HEK293 (cell line): ENCODE measurements at regions not wholly inside any gene's neighbourhood (a gene's known extent, or its start where the extent isn't known, plus 50 kb on each side); places are given as distances from the start of the nearest gene placed in this dataset.
"Not testable (repeated sequence)": the region's sequence is repeated elsewhere in the genome, so short reads cannot be mapped to it uniquely, and the experiment has no call there.

Source experiments
- CTCF ChIA-PET: fragments of 350-600 bp; formaldehyde crosslinking; extraction: SDS; loops from one replicate; lab custom pipeline; 2021; ENCODE audit warnings: antibody characterized with exemption; lab: Yijun Ruan, JAX
- POLR2A ChIA-PET: fragments of 300-600 bp; formaldehyde crosslinking; extraction: SDS; loops from one replicate; lab custom pipeline; 2020; ENCODE audit warnings: antibody characterized with exemption, inconsistent platforms; lab: Yijun Ruan, JAX
- H3K27ac ChIP-seq: fragments of 200-500 bp; sonication (Bioruptor generic); 2 replicates; pipeline ENCODE4 v1.5.1; 2014; ENCODE audit warnings: low read depth, low read length, control low read depth, inconsistent platforms; ENCODE audit errors: extremely low read depth
- H3K36me3 ChIP-seq, 2 experiments: fragments of 200-500 bp in 1 of 2; sonication (Bioruptor generic) in 1 of 2; 1 replicate in 1 of 2; 2 replicates in 1 of 2; pipeline ENCODE4 v1.5.1; 2014 to 2017; ENCODE audit warnings: inconsistent platforms in 2 of 2, low read length in 2 of 2; ENCODE audit not compliant: control insufficient read depth in 2 of 2, insufficient read depth in 1 of 2
- H3K4me1 ChIP-seq: fragments of 200-500 bp; sonication (Bioruptor generic); 2 replicates; pipeline ENCODE4 v1.5.1; 2014; ENCODE audit warnings: mild to moderate bottlenecking, low read length, inconsistent platforms; ENCODE audit not compliant: control insufficient read depth, insufficient read depth
- H3K4me3 ChIP-seq: 2 replicates; pipeline ENCODE4 v1.5.1; 2011; ENCODE audit warnings: low read depth, mild to moderate bottlenecking, control low read depth, low read length, moderate library complexity
- H3K9me3 ChIP-seq: fragments of 200-500 bp; sonication (Bioruptor generic); 2 replicates; pipeline ENCODE4 v1.5.1; 2014; ENCODE audit warnings: low read depth, low read length, inconsistent platforms; ENCODE audit not compliant: control insufficient read depth, insufficient read depth
- BCL6B ChIP-seq: fragments of 450-650 bp; formaldehyde crosslinking; IDR thresholded peaks from 2 replicates; pipeline ENCODE4 v1.5.1; 2017; ENCODE audit warnings: missing biosample characterization, missing genetic modification characterization
- GLI2 ChIP-seq: fragments of 450-650 bp; formaldehyde crosslinking; IDR thresholded peaks from 2 replicates; pipeline ENCODE4; 2017; ENCODE audit warnings: missing biosample characterization, missing genetic modification characterization, low read depth, borderline replicate concordance
- HOXC10 ChIP-seq: sonication (generic); formaldehyde crosslinking; IDR thresholded peaks from 2 replicates; pipeline ENCODE4 v1.8.1; 2023; ENCODE audit warnings: mild to moderate bottlenecking, missing genetic modification reagents
- MEIS1 ChIP-seq: sonication (generic); formaldehyde crosslinking; IDR thresholded peaks from 2 replicates; pipeline ENCODE4 v1.8.1; 2022; ENCODE audit warnings: missing genetic modification reagents, mild to moderate bottlenecking, borderline replicate concordance
- PRDM6 ChIP-seq: fragments of 450-650 bp; formaldehyde crosslinking; IDR thresholded peaks from 2 replicates; pipeline ENCODE4 v1.5.1; 2017; ENCODE audit warnings: missing biosample characterization, missing genetic modification characterization
- YY1 ChIP-seq: fragments of 450-650 bp; formaldehyde crosslinking; IDR thresholded peaks from 2 replicates; pipeline ENCODE4 v1.5.1; 2018; ENCODE audit warnings: missing biosample characterization, missing genetic modification characterization
- ZBTB1 ChIP-seq: fragments of 450-650 bp; formaldehyde crosslinking; IDR thresholded peaks from 2 replicates; pipeline ENCODE4 v1.5.1; 2016; ENCODE audit warnings: missing biosample characterization, missing genetic modification characterization
- ZBTB21 ChIP-seq: fragments of 450-650 bp; formaldehyde crosslinking; IDR thresholded peaks from 2 replicates; pipeline ENCODE4 v1.5.1; 2017; ENCODE audit warnings: missing biosample characterization, missing genetic modification characterization
- ZNF133 ChIP-seq: fragments of 450-650 bp; formaldehyde crosslinking; IDR thresholded peaks from 2 replicates; pipeline ENCODE4 v1.5.1; 2016; ENCODE audit warnings: missing biosample characterization, missing genetic modification characterization
- ZNF202 ChIP-seq: fragments of 450-650 bp; formaldehyde crosslinking; IDR thresholded peaks from 2 replicates; pipeline ENCODE4 v1.5.1; 2016; ENCODE audit warnings: missing biosample characterization, missing genetic modification characterization, borderline replicate concordance
- ZNF274 ChIP-seq, 2 experiments: fragments of 200-500 bp in 1 of 2; fragments of 450-650 bp in 1 of 2; sonication (Bioruptor generic) in 1 of 2; formaldehyde crosslinking in 1 of 2; IDR thresholded peaks; 2 replicates each; pipeline versions ENCODE4 v1.5.1 to v1.6.1; 2014 to 2016; ENCODE audit warnings: borderline replicate concordance in 1 of 2, inconsistent platforms in 1 of 2, low read length in 1 of 2, missing biosample characterization in 1 of 2, missing genetic modification characterization in 1 of 2
- ZNF350 ChIP-seq: fragments of 450-650 bp; formaldehyde crosslinking; IDR thresholded peaks from 2 replicates; pipeline ENCODE4 v1.5.0; 2017; ENCODE audit warnings: missing biosample characterization, mild to moderate bottlenecking, missing genetic modification characterization
- ZNF391 ChIP-seq: fragments of 450-650 bp; formaldehyde crosslinking; IDR thresholded peaks from 2 replicates; pipeline ENCODE4 v1.5.1; 2016; ENCODE audit warnings: low read depth, missing biosample characterization, missing genetic modification characterization, borderline replicate concordance
- ZNF513 ChIP-seq: fragments of 450-650 bp; IDR thresholded peaks from 2 replicates; pipeline ENCODE4 v1.5.1; 2018; ENCODE audit warnings: missing biosample characterization, missing genetic modification characterization
- ZNF626 ChIP-seq: fragments of 450-650 bp; sonication (Bioruptor Pico); formaldehyde crosslinking; IDR thresholded peaks from 2 replicates; pipeline ENCODE4 v1.5.1; 2018; ENCODE audit warnings: missing biosample characterization, missing genetic modification characterization, inconsistent platforms
- ZSCAN23 ChIP-seq: fragments of 450-650 bp; formaldehyde crosslinking; IDR thresholded peaks from 2 replicates; pipeline ENCODE4 v1.5.1; 2016; ENCODE audit warnings: missing biosample characterization, missing genetic modification characterization
- TF ChIP-seq, protein P1 (sequence below): fragments of 450-650 bp; formaldehyde crosslinking; IDR thresholded peaks from 2 replicates; pipeline ENCODE4 v1.5.1; 2016; ENCODE audit warnings: missing biosample characterization, missing genetic modification characterization

DNA sequence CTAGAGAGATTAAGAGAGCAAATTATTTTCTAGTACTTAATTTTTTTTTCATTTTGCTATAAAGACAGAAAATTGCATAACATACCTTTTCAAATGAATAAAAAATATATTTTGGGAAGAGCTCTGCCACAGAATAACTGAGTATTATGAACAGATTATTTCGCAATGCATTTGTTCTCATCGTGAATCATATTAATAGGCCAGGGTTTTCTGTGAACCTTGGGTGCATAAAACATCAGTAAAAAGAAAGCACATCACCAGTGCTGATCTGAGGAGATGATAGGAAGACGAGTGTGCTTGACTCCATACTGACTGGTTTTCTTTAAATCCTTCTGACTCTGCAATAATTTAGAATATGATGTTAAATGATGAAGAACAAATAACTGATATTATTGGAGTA is 409.1 kb downstream of the CPS1 start:
- Histone ChIP-seq H3K36me3 (no peaks in the 10 kb centered on the region), H3K4me1 (no peaks in the 10 kb centered on the region), H3K4me3 (no peak overlapping the region), H3K9me3 (no peaks in the 10 kb centered on the region), H3K27ac (no peak overlapping the region)
- POLR2A ChIA-PET = no interaction called here
- no peak for TF ChIP-seq ZNF202 (tag by site-specific recombination)
- TF ChIP-seq ZNF133 (tag by site-specific recombination) = no peak
- no peak for TF ChIP-seq ZNF350 (tag by site-specific recombination)
- no peak for TF ChIP-seq GLI2
- TF ChIP-seq PRDM6 (tag by site-specific recombination) = no peak
- CTCF ChIA-PET = no interaction called here

GRCh38 chr2:210966330-210966729 is 409.9 kb downstream of the CPS1 start:
- Histone ChIP-seq H3K4me1 (no peaks in the 10 kb centered on the region), H3K4me3 (no peak overlapping the region), H3K9me3 (no peaks in the 10 kb centered on the region), H3K36me3 (no peaks in the 10 kb centered on the region), H3K27ac (no peak overlapping the region)
- CTCF ChIA-PET = no interaction called here
- POLR2A ChIA-PET = no interaction called here
- TF ChIP-seq MEIS1 (no peak), ZNF626 (tag by site-specific recombination) (no peak), ZNF391 (tag by site-specific recombination) (no peak)
- TF ChIP-seq, protein P1, sequence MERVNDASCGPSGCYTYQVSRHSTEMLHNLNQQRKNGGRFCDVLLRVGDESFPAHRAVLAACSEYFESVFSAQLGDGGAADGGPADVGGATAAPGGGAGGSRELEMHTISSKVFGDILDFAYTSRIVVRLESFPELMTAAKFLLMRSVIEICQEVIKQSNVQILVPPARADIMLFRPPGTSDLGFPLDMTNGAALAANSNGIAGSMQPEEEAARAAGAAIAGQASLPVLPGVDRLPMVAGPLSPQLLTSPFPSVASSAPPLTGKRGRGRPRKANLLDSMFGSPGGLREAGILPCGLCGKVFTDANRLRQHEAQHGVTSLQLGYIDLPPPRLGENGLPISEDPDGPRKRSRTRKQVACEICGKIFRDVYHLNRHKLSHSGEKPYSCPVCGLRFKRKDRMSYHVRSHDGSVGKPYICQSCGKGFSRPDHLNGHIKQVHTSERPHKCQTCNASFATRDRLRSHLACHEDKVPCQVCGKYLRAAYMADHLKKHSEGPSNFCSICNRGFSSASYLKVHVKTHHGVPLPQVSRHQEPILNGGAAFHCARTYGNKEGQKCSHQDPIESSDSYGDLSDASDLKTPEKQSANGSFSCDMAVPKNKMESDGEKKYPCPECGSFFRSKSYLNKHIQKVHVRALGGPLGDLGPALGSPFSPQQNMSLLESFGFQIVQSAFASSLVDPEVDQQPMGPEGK (tag by site-specific recombination) = no peak

GRCh38 chr2:210971431-210971830 is 415.0 kb downstream of the CPS1 start:
- Histone ChIP-seq H3K9me3 (no peaks in the 10 kb centered on the region), H3K4me1 (no peaks in the 10 kb centered on the region), H3K4me3 (no peak overlapping the region), H3K36me3 (no peaks in the 10 kb centered on the region), H3K27ac (no peak overlapping the region)
- POLR2A ChIA-PET = no interaction called here
- CTCF ChIA-PET = no interaction called here
- TF ChIP-seq HOXC10 (CRISPR knock-in tag) (no peak), ZNF626 (tag by site-specific recombination) (no peak), YY1 (tag by site-specific recombination) (no peak), BCL6B (tag by site-specific recombination) (no peak), ZNF513 (tag by site-specific recombination) (no peak), ZNF274 (IDR thresholded peaks at IDR 0.05; ENCODE audit: low read length) (no peak), ZNF274 (tag by site-specific recombination; IDR thresholded peaks at IDR 0.05; ENCODE audit: borderline replicate concordance) (no peak), ZBTB21 (tag by site-specific recombination) (no peak), ZSCAN23 (tag by site-specific recombination) (no peak), ZBTB1 (no peak)

DNA sequence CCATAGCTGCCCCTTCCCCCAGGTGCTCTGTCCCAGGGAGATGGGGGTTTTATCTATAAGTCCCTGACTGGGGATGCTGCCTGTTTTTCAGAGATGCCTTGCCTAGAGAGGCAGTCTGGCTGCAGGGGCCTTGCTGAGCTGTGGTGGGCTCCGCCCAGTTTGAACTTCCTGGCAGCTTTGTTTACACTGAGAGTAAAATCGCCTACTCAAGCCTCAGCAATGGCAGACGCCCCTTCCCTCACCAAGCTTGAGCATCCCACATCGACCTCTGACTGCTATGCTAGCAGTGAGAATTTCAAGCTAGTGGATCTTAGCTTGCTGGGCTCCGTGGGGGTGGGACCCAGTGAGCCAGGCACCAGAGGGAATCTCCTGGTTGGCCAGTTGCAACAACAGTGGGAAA is 430.4 kb downstream of the CPS1 start:
- H3K27ac ChIP-seq, H3K9me3 ChIP-seq, H3K4me1 ChIP-seq, H3K36me3 ChIP-seq, H3K4me3 ChIP-seq, CTCF ChIA-PET, POLR2A ChIA-PET: not testable (repeated sequence)
